DOHH2 (cell line): ENCODE measurements at regions not wholly inside any gene's neighbourhood (a gene's known extent, or its start where the extent isn't known, plus 50 kb on each side); places are given as distances from the start of the nearest gene placed in this dataset.

ENCODE experiments used
- H3F3A ChIP-seq: fragments of 200-600 bp; sonication (generic), shearing (Covaris generic); 2 replicates; pipeline ENCODE4 v1.6.0; 2016; ENCODE audit warnings: antibody characterized with exemption, mild to moderate bottlenecking; ENCODE audit not compliant: control insufficient read depth, insufficient read depth
- H3K27ac ChIP-seq: fragments of 200-600 bp; sonication (generic); 2 replicates; pipeline ENCODE4 v1.5.1; 2014; ENCODE audit warnings: low read depth, mild to moderate bottlenecking, low read length, moderate library complexity
- H3K27me3 ChIP-seq: fragments of 200-600 bp; sonication (generic); 2 replicates; pipeline ENCODE4 v1.6.1; 2014; ENCODE audit warnings: mild to moderate bottlenecking, low read length, mixed read lengths; ENCODE audit not compliant: control insufficient read depth
- H3K36me3 ChIP-seq: fragments of 200-600 bp; sonication (generic); 2 replicates; pipeline ENCODE4 v1.6.1; 2014; ENCODE audit warnings: mild to moderate bottlenecking, low read length, moderate library complexity, mixed read lengths; ENCODE audit not compliant: control insufficient read depth
- H3K4me1 ChIP-seq: fragments of 200-600 bp; sonication (generic); 2 replicates; pipeline ENCODE4 v1.6.1; 2014; ENCODE audit warnings: mild to moderate bottlenecking, low read length, mixed read lengths; ENCODE audit not compliant: control insufficient read depth
- H3K4me2 ChIP-seq: fragments of 200-600 bp; sonication (generic); 2 replicates; pipeline ENCODE4 v1.6.0; 2014; ENCODE audit warnings: mild to moderate bottlenecking, low read length, moderate library complexity
- H3K4me3 ChIP-seq: fragments of 200-600 bp; sonication (generic); 2 replicates; pipeline ENCODE4 v1.5.1; 2014; ENCODE audit warnings: mild to moderate bottlenecking, low read length, mixed read lengths
- H3K79me2 ChIP-seq: fragments of 200-600 bp; sonication (generic); 2 replicates; pipeline ENCODE4 v1.6.1; 2014; ENCODE audit warnings: mild to moderate bottlenecking, low read length, mixed read lengths; ENCODE audit not compliant: control insufficient read depth
- H3K9me2 ChIP-seq: fragments of 200-600 bp; sonication (generic); replicated peaks from 2 replicates; pipeline ENCODE4 v1.6.1; 2014; ENCODE audit warnings: mild to moderate bottlenecking, low read length, mixed read lengths; ENCODE audit not compliant: control insufficient read depth
- H3K9me3 ChIP-seq: fragments of 200-600 bp; sonication (generic); 2 replicates; pipeline ENCODE4 v1.6.1; 2014; ENCODE audit warnings: antibody characterized with exemption, low read length, mixed read lengths; ENCODE audit not compliant: control insufficient read depth, insufficient read depth
- H4K20me1 ChIP-seq: fragments of 200-600 bp; sonication (generic); 2 replicates; pipeline ENCODE4 v1.6.0; 2014; ENCODE audit warnings: low read depth, mild to moderate bottlenecking, antibody characterized with exemption, low read length, moderate library complexity; ENCODE audit not compliant: control insufficient read depth, insufficient read depth
- CTCF ChIP-seq: fragments of 200-600 bp; sonication (generic); IDR thresholded peaks from one replicate; pipeline ENCODE4 v1.5.1; 2014; ENCODE audit warnings: antibody characterized with exemption, mild to moderate bottlenecking, low read depth, low read length; ENCODE audit not compliant: poor library complexity, severe bottlenecking
- EZH2phosphoT487 ChIP-seq: fragments of 200-600 bp; sonication (generic); IDR thresholded peaks from 2 replicates; pipeline ENCODE4 v1.6.1; 2017; ENCODE audit warnings: borderline replicate concordance, mild to moderate bottlenecking, antibody characterized with exemption, low read length, moderate library complexity, mixed read lengths

GRCh38 chr6:100260584-100260983 is 204.1 kb downstream of the SIM1 start:
- no peaks in the 10 kb centered on the region for H3K79me2 ChIP-seq
- no peaks in the 10 kb centered on the region for H3K4me1 ChIP-seq
- H3K4me2 ChIP-seq: no peak overlapping the region
- H3K27ac ChIP-seq: no peak overlapping the region
- H3K36me3 ChIP-seq: no peaks in the 10 kb centered on the region
- no peak for TF ChIP-seq CTCF
- no peak for TF ChIP-seq EZH2phosphoT487
- H4K20me1 ChIP-seq: no peaks in the 10 kb centered on the region
- H3K4me3 ChIP-seq: no peak overlapping the region
- H3K9me2 ChIP-seq: no peaks in the 10 kb centered on the region
- no peaks in the 10 kb centered on the region for H3F3A ChIP-seq
- no peaks in the 10 kb centered on the region for H3K9me3 ChIP-seq
- H3K27me3 ChIP-seq: no peaks in the 10 kb centered on the region

- H3K79me2 ChIP-seq: no peaks in the 10 kb centered on the region
- no peaks in the 10 kb centered on the region for H3K9me2 ChIP-seq
- H3K9me3 ChIP-seq: no peaks in the 10 kb centered on the region
- H3K4me3 ChIP-seq: no peak overlapping the region
- no peaks in the 10 kb centered on the region for H3K36me3 ChIP-seq
- no peak overlapping the region for H3K27ac ChIP-seq
- no peaks in the 10 kb centered on the region for H3K4me1 ChIP-seq
- no peaks in the 10 kb centered on the region for H3F3A ChIP-seq
- H4K20me1 ChIP-seq: no peaks in the 10 kb centered on the region
- TF ChIP-seq EZH2phosphoT487 (no peak), CTCF (no peak)
- no peak overlapping the region for H3K4me2 ChIP-seq
- H3K27me3 ChIP-seq: no peaks in the 10 kb centered on the region
Observed at GRCh38 chr6:100259865-100260264, 204.9 kb downstream of the SIM1 start.

DNA sequence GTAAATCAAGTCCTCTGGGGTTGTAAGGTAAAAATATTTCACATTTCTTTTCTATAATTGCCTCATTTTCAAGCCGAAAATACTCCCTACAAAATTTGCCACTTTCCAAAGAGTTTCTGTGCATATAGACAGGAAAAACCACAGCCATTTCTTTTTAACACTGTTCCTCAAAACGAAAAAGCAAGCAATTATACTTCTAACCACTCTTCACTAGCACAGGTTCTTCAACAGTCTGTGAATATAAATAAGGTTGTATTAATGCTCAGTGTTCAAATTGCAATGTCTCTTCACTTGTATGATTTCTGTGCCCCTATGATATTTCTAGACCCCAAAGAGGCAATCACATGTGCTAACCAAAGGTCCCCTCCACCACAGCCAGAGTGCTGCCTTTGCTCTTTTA is 206.0 kb downstream of the SIM1 start:
- H3F3A ChIP-seq: no peaks in the 10 kb centered on the region
- H3K4me2 ChIP-seq: no peak overlapping the region
- H3K27ac ChIP-seq: no peak overlapping the region
- TF ChIP-seq EZH2phosphoT487 (no peak), CTCF (no peak)
- no peaks in the 10 kb centered on the region for H3K36me3 ChIP-seq
- H3K4me3 ChIP-seq: no peak overlapping the region
- H4K20me1 ChIP-seq: no peaks in the 10 kb centered on the region
- no peaks in the 10 kb centered on the region for H3K4me1 ChIP-seq
- H3K79me2 ChIP-seq: no peaks in the 10 kb centered on the region
- H3K9me2 ChIP-seq: no peaks in the 10 kb centered on the region
- no peaks in the 10 kb centered on the region for H3K27me3 ChIP-seq
- no peaks in the 10 kb centered on the region for H3K9me3 ChIP-seq
